ENCODE measurements at regions not wholly inside any gene's neighbourhood (a gene's known extent, or its start where the extent isn't known, plus 50 kb on each side); places are given as distances from the start of the nearest gene placed in this dataset.

- H3K9me3 ChIP-seq = no peaks in the 10 kb centered on the region
- H3K27me3 ChIP-seq = no peaks in the 10 kb centered on the region
- no peak for DNase-seq (ENCODE audit: low spot score)
- no peaks in the 10 kb centered on the region for H3K36me3 ChIP-seq
- no peak overlapping the region for H3K27ac ChIP-seq
- H3K4me1 ChIP-seq = no peaks in the 10 kb centered on the region
- no peak for TF ChIP-seq CTCF (IDR thresholded peaks at IDR 0.05)
- no peak overlapping the region for H3K4me3 ChIP-seq
These were observed 400.8 kb upstream of the SUCLG2 start for GRCh38 chr3:68055215-68055614.

- Histone ChIP-seq H3K4me1 (no peaks in the 10 kb centered on the region), H3K4me3 (no peak overlapping the region), H3K27ac (no peak overlapping the region), H3K36me3 (no peaks in the 10 kb centered on the region), H3K9me3 (no peaks in the 10 kb centered on the region), H3K27me3 (no peaks in the 10 kb centered on the region)
- DNase-seq (ENCODE audit: low spot score) = no peak
- TF ChIP-seq CTCF (IDR thresholded peaks at IDR 0.05) = no peak
These were observed 395.4 kb upstream of the SUCLG2 start for GRCh38 chr3:68049776-68050175.

- no peak for DNase-seq (ENCODE audit: low spot score)
- no peaks in the 10 kb centered on the region for H3K27me3 ChIP-seq
- no peak overlapping the region for H3K27ac ChIP-seq
- H3K4me3 ChIP-seq = no peak overlapping the region
- no peaks in the 10 kb centered on the region for H3K36me3 ChIP-seq
- no peaks in the 10 kb centered on the region for H3K9me3 ChIP-seq
- H3K4me1 ChIP-seq = no peaks in the 10 kb centered on the region
- no peak for TF ChIP-seq CTCF (IDR thresholded peaks at IDR 0.05)
These were observed 391.6 kb upstream of the SUCLG2 start for GRCh38 chr3:68045976-68046375.

GRCh38 chr3:68033867-68034266 lies 379.5 kb upstream of the SUCLG2 start:
- no peaks in the 10 kb centered on the region for H3K27me3 ChIP-seq
- no peaks in the 10 kb centered on the region for H3K9me3 ChIP-seq
- no peak for DNase-seq (ENCODE audit: low spot score)
- H3K36me3 ChIP-seq = no peaks in the 10 kb centered on the region
- no peak for TF ChIP-seq CTCF (IDR thresholded peaks at IDR 0.05)
- no peak overlapping the region for H3K4me3 ChIP-seq
- no peaks in the 10 kb centered on the region for H3K4me1 ChIP-seq
- no peak overlapping the region for H3K27ac ChIP-seq

GRCh38 chr3:68032209-68032608 lies 377.8 kb upstream of the SUCLG2 start:
- TF ChIP-seq CTCF (IDR thresholded peaks at IDR 0.05) = no peak
- H3K4me3 ChIP-seq = no peak overlapping the region
- no peaks in the 10 kb centered on the region for H3K4me1 ChIP-seq
- no peaks in the 10 kb centered on the region for H3K36me3 ChIP-seq
- H3K9me3 ChIP-seq = no peaks in the 10 kb centered on the region
- no peaks in the 10 kb centered on the region for H3K27me3 ChIP-seq
- DNase-seq (ENCODE audit: low spot score) = no peak
- H3K27ac ChIP-seq = no peak overlapping the region

- H3K27me3 ChIP-seq = no peaks in the 10 kb centered on the region
- no peaks in the 10 kb centered on the region for H3K9me3 ChIP-seq
These were observed 370.8 kb upstream of the SUCLG2 start for GRCh38 chr3:68025189-68025588.

More at GRCh38 chr3:68025189-68025588, 370.8 kb upstream of the SUCLG2 start:
- Histone ChIP-seq H3K27ac (no peak overlapping the region), H3K36me3 (no peaks in the 10 kb centered on the region), H3K4me3 (no peak overlapping the region), H3K4me1 (no peaks in the 10 kb centered on the region)
- TF ChIP-seq CTCF (IDR thresholded peaks at IDR 0.05) = no peak
- no peak for DNase-seq (ENCODE audit: low spot score)

Measured in right atrium auricular region (tissue), 2 donors.